Activated CD8-positive, alpha-beta T cell treated with anti-CD3 and anti-CD28 coated beads for 36 hours (primary cell): ENCODE measurements at regions not wholly inside any gene's neighbourhood (a gene's known extent, or its start where the extent isn't known, plus 50 kb on each side); places are given as distances from the start of the nearest gene placed in this dataset.

Experiments used
- ATAC-seq: fragments of 200-7000 bp; cut with Tn5 transposase; one replicate; pipeline ENCODE4 v1.10.0; 2021; ENCODE audit warnings: mild to moderate bottlenecking, moderate library complexity
- CTCF ChIA-PET: fragments of 350-600 bp; sonication (Branson Sonifier 250); formaldehyde crosslinking; loops from one replicate; lab custom pipeline; 2021; ENCODE audit warnings: antibody characterized with exemption; lab: Charles Lee
- POLR2A ChIA-PET: fragments of 350-600 bp; sonication (Branson Sonifier 250); formaldehyde crosslinking; loops from one replicate; lab custom pipeline; 2021; ENCODE audit warnings: antibody characterized with exemption; lab: Charles Lee
- DNase-seq: peaks from one replicate; pipeline ENCODE4 v3.0.0-alpha.2; 2020
- H3K27ac Mint-ChIP-seq: one replicate; pipeline ENCODE4 v1.8.0; 2021; ENCODE audit warnings: mild to moderate bottlenecking, mixed read lengths
- H3K27me3 Mint-ChIP-seq: one replicate; pipeline ENCODE4 v1.8.0; 2021; ENCODE audit warnings: mixed read lengths
- H3K36me3 Mint-ChIP-seq: one replicate; pipeline ENCODE4 v1.8.0; 2021; ENCODE audit warnings: low read depth, mixed read lengths
- H3K4me1 Mint-ChIP-seq: one replicate; pipeline ENCODE4 v1.8.0; 2021; ENCODE audit warnings: low read depth, mixed read lengths
- H3K4me3 Mint-ChIP-seq: one replicate; pipeline ENCODE4 v1.8.0; 2021; ENCODE audit warnings: mild to moderate bottlenecking, moderate library complexity, mixed read lengths
- H3K9me3 Mint-ChIP-seq: one replicate; pipeline ENCODE4 v1.8.0; 2021; ENCODE audit warnings: mixed read lengths
- CTCF ChIP-seq: fragments of 200-600 bp; IDR thresholded peaks from one replicate; pipeline ENCODE4 v1.8.0; 2022; ENCODE audit warnings: antibody characterized with exemption, mild to moderate bottlenecking
- intact Hi-C: fragments of 100-400 bp; cut with micrococcal nuclease; formaldehyde crosslinking; loops from one replicate; pipeline ENCODE4 v1.10.0; 2022

GRCh38 chr18:72427721-72428120 lies 116.4 kb downstream of the CBLN2 start:
- DNase-seq (no peak), ATAC-seq (no peak)
- intact Hi-C loops = no loop called here
- Mint-ChIP-seq H3K4me1 (no peaks in the 10 kb centered on the region), H3K36me3 (no peaks in the 10 kb centered on the region), H3K9me3 (peaks cover 2% of the 10 kb centered on the region), H3K4me3 (no peak overlapping the region), H3K27me3 (no peaks in the 10 kb centered on the region), H3K27ac (no peak overlapping the region)
- no peak for TF ChIP-seq CTCF
- ChIA-PET POLR2A (no interaction called here), CTCF (no interaction called here)

- ChIA-PET POLR2A (no interaction called here), CTCF (no interaction called here)
- intact Hi-C loops = no loop called here
- H3K4me3 Mint-ChIP-seq = no peak overlapping the region
- DNase-seq (no peak), ATAC-seq (no peak)
- no peaks in the 10 kb centered on the region for H3K4me1 Mint-ChIP-seq
- H3K27me3 Mint-ChIP-seq = no peaks in the 10 kb centered on the region
- peaks cover 4% of the 10 kb centered on the region for H3K9me3 Mint-ChIP-seq
- H3K27ac Mint-ChIP-seq = no peak overlapping the region
- H3K36me3 Mint-ChIP-seq = no peaks in the 10 kb centered on the region
- no peak for TF ChIP-seq CTCF
Observed at GRCh38 chr18:72419914-72420313, 124.2 kb downstream of the CBLN2 start.

DNA sequence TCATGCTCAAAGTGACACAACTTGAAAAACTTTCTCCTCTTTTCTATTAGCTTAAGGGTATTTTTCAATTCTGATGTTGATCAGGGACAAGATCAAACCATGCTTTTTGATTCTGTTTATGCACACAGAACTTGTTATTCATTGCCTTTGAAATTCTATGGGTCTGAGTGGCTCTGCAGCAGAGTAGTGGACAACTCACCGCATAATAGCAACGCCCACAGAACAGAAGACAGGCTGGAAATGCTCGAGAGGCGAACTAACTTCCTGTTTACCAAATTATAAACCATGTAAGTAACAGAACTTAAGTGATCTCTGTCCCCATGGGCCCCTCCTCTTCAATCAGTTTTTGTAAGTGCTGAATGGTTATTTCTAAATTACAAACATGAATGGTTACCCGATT lies 131.2 kb downstream of the CBLN2 start:
- H3K27ac Mint-ChIP-seq = no peak overlapping the region
- no peaks in the 10 kb centered on the region for H3K36me3 Mint-ChIP-seq
- POLR2A ChIA-PET = no interaction called here
- DNase-seq (no peak), ATAC-seq (no peak)
- CTCF ChIA-PET = no interaction called here
- intact Hi-C loops = no loop called here
- no peak for TF ChIP-seq CTCF
- no peak overlapping the region for H3K4me3 Mint-ChIP-seq
- H3K27me3 Mint-ChIP-seq = no peaks in the 10 kb centered on the region
- H3K4me1 Mint-ChIP-seq = no peaks in the 10 kb centered on the region
- peaks cover 4% of the 10 kb centered on the region for H3K9me3 Mint-ChIP-seq

DNA sequence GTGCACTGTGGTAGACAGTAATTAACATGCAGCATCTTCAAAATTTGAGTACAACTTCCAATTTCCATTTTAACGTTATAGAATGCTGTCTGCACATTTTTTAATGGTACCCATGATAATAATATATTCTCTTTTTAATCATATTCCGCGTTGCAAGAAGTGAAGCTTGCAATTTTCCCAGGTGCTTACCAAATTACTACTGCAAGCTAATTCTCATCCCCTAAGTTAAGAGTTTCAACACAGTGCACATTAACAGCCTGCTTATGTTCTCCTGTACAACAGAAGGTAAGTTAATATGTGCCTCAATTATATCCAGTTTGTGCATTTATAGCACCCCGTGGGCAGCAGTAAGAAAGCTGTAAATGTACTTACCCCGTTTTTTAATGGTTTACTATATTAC lies 132.9 kb downstream of the CBLN2 start:
- TF ChIP-seq CTCF = no peak
- intact Hi-C loops = no loop called here
- POLR2A ChIA-PET = no interaction called here
- Mint-ChIP-seq H3K9me3 (peaks cover 4% of the 10 kb centered on the region), H3K27me3 (no peaks in the 10 kb centered on the region), H3K4me1 (no peaks in the 10 kb centered on the region), H3K27ac (no peak overlapping the region), H3K36me3 (no peaks in the 10 kb centered on the region), H3K4me3 (no peak overlapping the region)
- CTCF ChIA-PET = no interaction called here
- ATAC-seq (no peak), DNase-seq (no peak)

GRCh38 chr18:72410399-72410798 lies 133.7 kb downstream of the CBLN2 start:
- Mint-ChIP-seq H3K27me3 (no peaks in the 10 kb centered on the region), H3K9me3 (peaks cover under 1% of the 10 kb centered on the region), H3K27ac (no peak overlapping the region), H3K36me3 (no peaks in the 10 kb centered on the region), H3K4me1 (no peaks in the 10 kb centered on the region), H3K4me3 (no peak overlapping the region)
- ATAC-seq (no peak), DNase-seq (no peak)
- CTCF ChIA-PET = no interaction called here
- POLR2A ChIA-PET = no interaction called here
- TF ChIP-seq CTCF = no peak
- intact Hi-C loops = no loop called here
